GM23338 (cell line): ENCODE measurements at regions not wholly inside any gene's neighbourhood (a gene's known extent, or its start where the extent isn't known, plus 50 kb on each side); places are given as distances from the start of the nearest gene placed in this dataset.

Experiments used
- ATAC-seq: fragments of 200-7000 bp; cut with Tn5 transposase; 3 replicates; pipeline ENCODE4 v1.9.1; 2020
- DNase-seq: peaks from one replicate; pipeline ENCODE4 v3.0.0-alpha.2; 2015; ENCODE audit warnings: low spot score
- H2AFZ ChIP-seq: fragments of 200-600 bp; sonication (generic); 2 replicates; pipeline ENCODE4 v1.8.0; 2016; ENCODE audit warnings: antibody characterized with exemption, mild to moderate bottlenecking, moderate library complexity
- H3F3A ChIP-seq: fragments of 200-600 bp; sonication (generic); replicated peaks from 2 replicates; pipeline ENCODE4 v1.8.0; 2017; ENCODE audit warnings: antibody characterized with exemption, mixed run types, low read depth
- H3K27ac ChIP-seq: fragments of 200-600 bp; sonication (generic); 2 replicates; pipeline ENCODE4 v1.6.1; 2016; ENCODE audit warnings: low read depth
- H3K27me3 ChIP-seq: fragments of 200-600 bp; sonication (generic); 2 replicates; pipeline ENCODE4 v1.8.0; 2016; ENCODE audit warnings: mild to moderate bottlenecking, mixed run types, moderate library complexity; ENCODE audit not compliant: insufficient read depth
- H3K36me3 ChIP-seq: fragments of 200-600 bp; sonication (generic); 2 replicates; pipeline ENCODE4 v1.8.0; 2016; ENCODE audit warnings: mild to moderate bottlenecking; ENCODE audit not compliant: insufficient read depth
- H3K4me1 ChIP-seq: fragments of 200-600 bp; sonication (generic); 2 replicates; pipeline ENCODE4 v1.8.0; 2016; ENCODE audit warnings: mild to moderate bottlenecking, moderate library complexity; ENCODE audit not compliant: insufficient read depth
- H3K4me2 ChIP-seq: fragments of 200-600 bp; sonication (generic); 2 replicates; pipeline ENCODE4 v1.7.1; 2017; ENCODE audit warnings: mixed run types
- H3K4me3 ChIP-seq: fragments of 200-600 bp; sonication (generic); 2 replicates; pipeline ENCODE4 v1.6.1; 2016; ENCODE audit warnings: mixed run types
- H3K79me2 ChIP-seq: fragments of 200-600 bp; sonication (generic); replicated peaks from 2 replicates; pipeline ENCODE4 v1.8.0; 2017; ENCODE audit warnings: mild to moderate bottlenecking; ENCODE audit not compliant: insufficient read depth
- H3K9me2 ChIP-seq: fragments of 200-600 bp; sonication (generic); 2 replicates; pipeline ENCODE4 v1.8.0; 2017; ENCODE audit not compliant: insufficient read depth
- H4K20me1 ChIP-seq: fragments of 200-600 bp; sonication (generic); replicated peaks from 2 replicates; pipeline ENCODE4 v1.8.0; 2017; ENCODE audit warnings: mild to moderate bottlenecking; ENCODE audit not compliant: insufficient read depth
- H3K27ac Mint-ChIP-seq: 2 replicates; pipeline ENCODE4 v1.8.0; 2020; ENCODE audit warnings: inconsistent platforms, mild to moderate bottlenecking, moderate library complexity, mixed read lengths
- H3K27me3 Mint-ChIP-seq: 3 replicates; pipeline ENCODE4 v1.8.0; 2022; ENCODE audit warnings: low read depth, mild to moderate bottlenecking, moderate library complexity, mixed read lengths, inconsistent platforms; ENCODE audit not compliant: insufficient read depth, poor library complexity
- H3K36me3 Mint-ChIP-seq: 3 replicates; pipeline ENCODE4 v1.8.0; 2021; ENCODE audit warnings: low read depth, mild to moderate bottlenecking, inconsistent platforms, moderate library complexity, mixed read lengths
- H3K4me1 Mint-ChIP-seq: 3 replicates; pipeline ENCODE4 v1.8.0; 2020; ENCODE audit warnings: mild to moderate bottlenecking, inconsistent platforms, mixed read lengths
- H3K4me3 Mint-ChIP-seq: 3 replicates; pipeline ENCODE4 v1.8.0; 2021; ENCODE audit warnings: moderate library complexity, mild to moderate bottlenecking, inconsistent platforms, mixed read lengths
- H3K9me3 Mint-ChIP-seq: 3 replicates; pipeline ENCODE4 v1.8.0; 2020; ENCODE audit warnings: moderate library complexity, mild to moderate bottlenecking, inconsistent platforms, mixed read lengths
- CREB1 ChIP-seq: fragments of 250-450 bp; sonication (Bioruptor Pico); IDR thresholded peaks from 2 replicates; pipeline ENCODE4 v1.5.0; 2020; ENCODE audit warnings: low read depth, mild to moderate bottlenecking, moderate library complexity
- ETS1 ChIP-seq: IDR thresholded peaks from 2 replicates; pipeline ENCODE4 v1.6.1; 2016; ENCODE audit warnings: antibody characterized with exemption
- EZH2phosphoT487 ChIP-seq: fragments of 200-600 bp; sonication (generic); IDR thresholded peaks from one replicate; pipeline ENCODE4 v1.8.1; 2018; ENCODE audit warnings: antibody characterized with exemption; ENCODE audit not compliant: unreplicated experiment
- JUNB ChIP-seq: IDR thresholded peaks from one replicate; pipeline ENCODE4 v1.6.1; 2016; ENCODE audit warnings: antibody characterized with exemption; ENCODE audit not compliant: unreplicated experiment
- NANOG ChIP-seq: IDR thresholded peaks from 2 replicates; pipeline ENCODE4 v1.6.1; 2016; ENCODE audit warnings: antibody characterized with exemption, borderline replicate concordance
- POLR2AphosphoS5 ChIP-seq: IDR thresholded peaks from 2 replicates; pipeline ENCODE4 v1.6.1; 2016; ENCODE audit warnings: antibody characterized with exemption, low read depth
- REST ChIP-seq: IDR thresholded peaks from one replicate; pipeline ENCODE4 v1.6.1; 2018; ENCODE audit warnings: antibody characterized with exemption; ENCODE audit not compliant: unreplicated experiment
- ZNF114 ChIP-seq: fragments of 250-450 bp; sonication (Bioruptor Pico); IDR thresholded peaks from 2 replicates; pipeline ENCODE4 v1.5.0; 2020; ENCODE audit warnings: mild to moderate bottlenecking, moderate library complexity
- ZNF331 ChIP-seq: fragments of 250-450 bp; sonication (Bioruptor Pico); IDR thresholded peaks from 2 replicates; pipeline ENCODE4 v1.5.0; 2020; ENCODE audit warnings: low read depth, mild to moderate bottlenecking, moderate library complexity
- ZNF462 ChIP-seq: fragments of 250-450 bp; sonication (Bioruptor Pico); IDR thresholded peaks from 2 replicates; pipeline ENCODE4 v1.5.0; 2020; ENCODE audit warnings: mild to moderate bottlenecking, moderate library complexity

- Histone ChIP-seq H4K20me1 (no peaks in the 10 kb centered on the region), H3K36me3 (no peaks in the 10 kb centered on the region), H3K79me2 (no peaks in the 10 kb centered on the region), H3K9me2 (no peaks in the 10 kb centered on the region), H2AFZ (no peak overlapping the region), H3F3A (no peaks in the 10 kb centered on the region), H3K27me3 (no peaks in the 10 kb centered on the region), H3K4me1 (no peaks in the 10 kb centered on the region), H3K4me2 (no peak overlapping the region), H3K27ac (no peak overlapping the region), H3K4me3 (no peak overlapping the region)
- no peaks in the 10 kb centered on the region for H3K4me1 Mint-ChIP-seq
- no peak overlapping the region for H3K4me3 Mint-ChIP-seq
- TF ChIP-seq REST (no peak), ZNF114 (CRISPR knock-in tag) (no peak), JUNB (no peak), EZH2phosphoT487 (no peak), POLR2AphosphoS5 (no peak), ZNF331 (CRISPR knock-in tag) (no peak), CREB1 (CRISPR knock-in tag) (no peak)
- H3K27me3 Mint-ChIP-seq = peaks cover 3% of the 10 kb centered on the region
- H3K27ac Mint-ChIP-seq = no peak overlapping the region
- ATAC-seq (no peak), DNase-seq (no peak)
- no peaks in the 10 kb centered on the region for H3K9me3 Mint-ChIP-seq
- H3K36me3 Mint-ChIP-seq = no peaks in the 10 kb centered on the region
Measured at GRCh38 chr15:57878573-57878972, 172.1 kb downstream of the POLR2M start.

DNA sequence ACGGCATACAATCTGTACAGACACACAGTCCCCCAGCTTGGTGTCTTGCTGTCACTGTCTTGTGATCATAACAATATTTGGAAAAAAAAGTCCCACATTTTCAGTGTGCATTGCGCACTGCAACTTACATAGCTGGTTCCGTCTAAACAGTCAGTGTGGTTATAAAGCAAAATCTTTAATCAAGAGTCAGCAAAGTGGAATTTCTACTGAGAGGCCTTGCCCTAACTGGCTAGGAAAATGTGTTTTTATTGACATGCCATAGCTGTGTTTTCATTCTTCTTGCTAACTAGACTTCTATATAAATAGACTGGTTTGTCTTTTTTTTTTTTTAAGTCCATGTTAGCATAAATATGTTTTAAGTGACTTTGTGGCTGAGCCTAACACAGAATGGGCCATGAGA lies 174.8 kb downstream of the POLR2M start:
- Histone ChIP-seq H3K36me3 (no peaks in the 10 kb centered on the region), H3K9me2 (peaks cover 4% of the 10 kb centered on the region; the same call in 1 of the 2 replicates), H3K4me2 (no peak overlapping the region), H3K27me3 (no peaks in the 10 kb centered on the region), H3K27ac (no peak overlapping the region), H3K79me2 (no peaks in the 10 kb centered on the region), H2AFZ (no peak overlapping the region), H3F3A (no peaks in the 10 kb centered on the region), H4K20me1 (no peaks in the 10 kb centered on the region), H3K4me3 (no peak overlapping the region), H3K4me1 (no peaks in the 10 kb centered on the region)
- no peaks in the 10 kb centered on the region for H3K27me3 Mint-ChIP-seq
- no peak overlapping the region for H3K4me3 Mint-ChIP-seq
- no peaks in the 10 kb centered on the region for H3K4me1 Mint-ChIP-seq
- H3K27ac Mint-ChIP-seq = no peak overlapping the region
- no peak for DNase-seq
- no peaks in the 10 kb centered on the region for H3K36me3 Mint-ChIP-seq
- ATAC-seq = no peak
- no peaks in the 10 kb centered on the region for H3K9me3 Mint-ChIP-seq
- TF ChIP-seq ZNF114 (CRISPR knock-in tag) (no peak), ZNF331 (CRISPR knock-in tag) (no peak), ZNF462 (CRISPR knock-in tag) (no peak), NANOG (no peak), POLR2AphosphoS5 (no peak), ETS1 (no peak), CREB1 (CRISPR knock-in tag) (no peak)
